ENCODE measurements at regions not wholly inside any gene's neighbourhood (a gene's known extent, or its start where the extent isn't known, plus 50 kb on each side); places are given as distances from the start of the nearest gene placed in this dataset.

DNA sequence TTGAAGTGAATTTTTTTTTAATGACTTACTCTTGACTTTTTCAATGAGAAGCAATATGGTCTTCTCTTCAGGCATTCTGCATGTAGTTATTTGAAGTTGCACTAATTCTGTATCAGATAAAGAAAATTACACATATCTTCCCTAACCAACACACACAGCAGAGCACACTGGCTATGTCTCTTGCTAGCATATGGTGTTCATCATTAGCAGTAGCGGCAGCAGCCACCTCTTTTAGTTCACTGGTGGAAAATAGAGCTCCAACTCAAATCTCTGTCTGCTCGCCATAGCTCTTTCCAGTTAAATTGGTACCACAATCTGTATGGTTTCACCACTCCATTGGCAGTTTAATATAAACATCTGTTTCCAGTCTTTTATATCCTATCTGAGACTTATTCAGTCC, 278.1 kb upstream of the ZEB2 start:
- TF ChIP-seq, protein P1, sequence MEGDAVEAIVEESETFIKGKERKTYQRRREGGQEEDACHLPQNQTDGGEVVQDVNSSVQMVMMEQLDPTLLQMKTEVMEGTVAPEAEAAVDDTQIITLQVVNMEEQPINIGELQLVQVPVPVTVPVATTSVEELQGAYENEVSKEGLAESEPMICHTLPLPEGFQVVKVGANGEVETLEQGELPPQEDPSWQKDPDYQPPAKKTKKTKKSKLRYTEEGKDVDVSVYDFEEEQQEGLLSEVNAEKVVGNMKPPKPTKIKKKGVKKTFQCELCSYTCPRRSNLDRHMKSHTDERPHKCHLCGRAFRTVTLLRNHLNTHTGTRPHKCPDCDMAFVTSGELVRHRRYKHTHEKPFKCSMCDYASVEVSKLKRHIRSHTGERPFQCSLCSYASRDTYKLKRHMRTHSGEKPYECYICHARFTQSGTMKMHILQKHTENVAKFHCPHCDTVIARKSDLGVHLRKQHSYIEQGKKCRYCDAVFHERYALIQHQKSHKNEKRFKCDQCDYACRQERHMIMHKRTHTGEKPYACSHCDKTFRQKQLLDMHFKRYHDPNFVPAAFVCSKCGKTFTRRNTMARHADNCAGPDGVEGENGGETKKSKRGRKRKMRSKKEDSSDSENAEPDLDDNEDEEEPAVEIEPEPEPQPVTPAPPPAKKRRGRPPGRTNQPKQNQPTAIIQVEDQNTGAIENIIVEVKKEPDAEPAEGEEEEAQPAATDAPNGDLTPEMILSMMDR (tag by site-specific recombination; IDR thresholded peaks at IDR 0.05) = no peak
- TF ChIP-seq ZNF560 (tag by site-specific recombination; IDR thresholded peaks at IDR 0.05; ENCODE audit: borderline replicate concordance) = no peak
- no peak for TF ChIP-seq ZNF623 (tag by site-specific recombination; IDR thresholded peaks at IDR 0.05)
- TF ChIP-seq, protein P2, sequence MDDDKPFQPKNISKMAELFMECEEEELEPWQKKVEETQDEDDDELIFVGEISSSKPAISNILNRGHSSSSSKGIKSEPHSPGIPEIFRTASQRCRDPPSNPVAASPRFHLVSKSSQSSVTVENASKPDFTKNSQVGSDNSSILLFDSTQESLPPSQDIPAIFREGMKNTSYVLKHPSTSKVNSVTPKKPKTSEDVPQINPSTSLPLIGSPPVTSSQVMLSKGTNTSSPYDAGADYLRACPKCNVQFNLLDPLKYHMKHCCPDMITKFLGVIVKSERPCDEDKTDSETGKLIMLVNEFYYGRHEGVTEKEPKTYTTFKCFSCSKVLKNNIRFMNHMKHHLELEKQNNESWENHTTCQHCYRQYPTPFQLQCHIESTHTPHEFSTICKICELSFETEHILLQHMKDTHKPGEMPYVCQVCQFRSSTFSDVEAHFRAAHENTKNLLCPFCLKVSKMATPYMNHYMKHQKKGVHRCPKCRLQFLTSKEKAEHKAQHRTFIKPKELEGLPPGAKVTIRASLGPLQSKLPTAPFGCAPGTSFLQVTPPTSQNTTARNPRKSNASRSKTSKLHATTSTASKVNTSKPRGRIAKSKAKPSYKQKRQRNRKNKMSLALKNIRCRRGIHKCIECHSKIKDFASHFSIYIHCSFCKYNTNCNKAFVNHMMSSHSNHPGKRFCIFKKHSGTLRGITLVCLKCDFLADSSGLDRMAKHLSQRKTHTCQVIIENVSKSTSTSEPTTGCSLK (tag by site-specific recombination; IDR thresholded peaks at IDR 0.05) = no peak
- no peak for TF ChIP-seq BCL11A (tag by site-specific recombination; IDR thresholded peaks at IDR 0.05; ENCODE audit: low read depth)
- TF ChIP-seq ZBTB8A (tag by site-specific recombination; IDR thresholded peaks at IDR 0.05) = no peak
- TF ChIP-seq MYNN (tag by site-specific recombination; IDR thresholded peaks at IDR 0.05; ENCODE audit: borderline replicate concordance) = no peak
- TF ChIP-seq, protein P3, sequence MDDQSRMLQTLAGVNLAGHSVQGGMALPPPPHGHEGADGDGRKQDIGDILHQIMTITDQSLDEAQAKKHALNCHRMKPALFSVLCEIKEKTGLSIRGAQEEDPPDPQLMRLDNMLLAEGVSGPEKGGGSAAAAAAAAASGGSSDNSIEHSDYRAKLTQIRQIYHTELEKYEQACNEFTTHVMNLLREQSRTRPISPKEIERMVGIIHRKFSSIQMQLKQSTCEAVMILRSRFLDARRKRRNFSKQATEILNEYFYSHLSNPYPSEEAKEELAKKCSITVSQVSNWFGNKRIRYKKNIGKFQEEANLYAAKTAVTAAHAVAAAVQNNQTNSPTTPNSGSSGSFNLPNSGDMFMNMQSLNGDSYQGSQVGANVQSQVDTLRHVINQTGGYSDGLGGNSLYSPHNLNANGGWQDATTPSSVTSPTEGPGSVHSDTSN (CRISPR knock-in tag; IDR thresholded peaks at IDR 0.05) = no peak
- TF ChIP-seq EGR2 (tag by site-specific recombination; IDR thresholded peaks at IDR 0.05; ENCODE audit: low read depth) = no peak
- TF ChIP-seq, protein P4, sequence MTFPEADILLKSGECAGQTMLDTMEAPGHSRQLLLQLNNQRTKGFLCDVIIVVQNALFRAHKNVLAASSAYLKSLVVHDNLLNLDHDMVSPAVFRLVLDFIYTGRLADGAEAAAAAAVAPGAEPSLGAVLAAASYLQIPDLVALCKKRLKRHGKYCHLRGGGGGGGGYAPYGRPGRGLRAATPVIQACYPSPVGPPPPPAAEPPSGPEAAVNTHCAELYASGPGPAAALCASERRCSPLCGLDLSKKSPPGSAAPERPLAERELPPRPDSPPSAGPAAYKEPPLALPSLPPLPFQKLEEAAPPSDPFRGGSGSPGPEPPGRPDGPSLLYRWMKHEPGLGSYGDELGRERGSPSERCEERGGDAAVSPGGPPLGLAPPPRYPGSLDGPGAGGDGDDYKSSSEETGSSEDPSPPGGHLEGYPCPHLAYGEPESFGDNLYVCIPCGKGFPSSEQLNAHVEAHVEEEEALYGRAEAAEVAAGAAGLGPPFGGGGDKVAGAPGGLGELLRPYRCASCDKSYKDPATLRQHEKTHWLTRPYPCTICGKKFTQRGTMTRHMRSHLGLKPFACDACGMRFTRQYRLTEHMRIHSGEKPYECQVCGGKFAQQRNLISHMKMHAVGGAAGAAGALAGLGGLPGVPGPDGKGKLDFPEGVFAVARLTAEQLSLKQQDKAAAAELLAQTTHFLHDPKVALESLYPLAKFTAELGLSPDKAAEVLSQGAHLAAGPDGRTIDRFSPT (tag by site-specific recombination; IDR thresholded peaks at IDR 0.05) = no peak

Measured in HEK293 (cell line).